HG03066 (cell line): ENCODE measurements at regions not wholly inside any gene's neighbourhood (a gene's known extent, or its start where the extent isn't known, plus 50 kb on each side); places are given as distances from the start of the nearest gene placed in this dataset.

Source experiments
- ATAC-seq: cut with Tn5 transposase; IDR thresholded peaks from one replicate; pipeline ENCODE4 v1.9.1; 2021; ENCODE audit warnings: low read depth; ENCODE audit not compliant: unreplicated experiment

DNA sequence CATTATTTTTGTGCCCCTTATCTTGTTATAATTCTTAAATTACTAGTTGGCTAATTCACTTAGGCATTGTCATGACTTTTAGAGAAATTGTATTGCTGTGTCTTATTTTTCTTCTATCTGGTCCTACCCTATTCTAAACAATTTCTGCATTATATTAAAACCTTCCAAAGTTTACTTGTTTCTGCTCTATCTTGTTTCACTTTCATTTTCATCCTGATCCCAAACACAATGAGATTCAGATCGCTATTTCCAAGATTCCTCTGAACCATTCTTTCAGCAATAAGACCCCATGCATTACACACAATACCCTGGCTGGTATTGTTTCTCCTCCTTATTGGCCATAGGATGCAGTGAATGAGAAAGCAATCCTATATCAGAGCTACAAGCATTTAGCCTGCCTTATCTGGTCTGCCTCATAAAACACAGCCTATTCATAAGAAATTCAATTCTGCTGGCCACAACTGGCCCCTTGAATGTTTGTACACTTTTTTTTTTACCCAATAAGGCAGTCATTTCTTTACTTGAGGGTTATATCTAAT, 69.9 kb upstream of the POU3F2 start:
- ATAC-seq = no peak

DNA sequence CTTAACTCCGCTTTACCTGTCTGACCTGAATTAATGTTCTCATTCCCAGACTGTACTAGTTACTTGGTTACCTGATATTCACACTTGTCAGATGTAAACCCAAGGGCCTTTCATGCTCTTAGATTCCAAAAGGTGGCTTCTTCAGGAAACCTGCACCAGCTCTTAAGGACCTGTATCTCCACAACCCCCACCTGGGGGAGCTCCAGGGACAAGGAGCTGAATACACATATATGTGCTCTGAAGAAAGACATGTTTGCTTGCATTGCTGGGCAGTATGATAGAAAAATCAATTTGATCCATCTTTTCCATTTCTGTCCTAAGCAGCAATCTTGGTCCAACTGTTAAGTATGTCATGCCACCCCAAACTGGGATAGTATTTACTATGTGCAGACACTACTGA, 64.8 kb upstream of the POU3F2 start:
- no peak for ATAC-seq

DNA sequence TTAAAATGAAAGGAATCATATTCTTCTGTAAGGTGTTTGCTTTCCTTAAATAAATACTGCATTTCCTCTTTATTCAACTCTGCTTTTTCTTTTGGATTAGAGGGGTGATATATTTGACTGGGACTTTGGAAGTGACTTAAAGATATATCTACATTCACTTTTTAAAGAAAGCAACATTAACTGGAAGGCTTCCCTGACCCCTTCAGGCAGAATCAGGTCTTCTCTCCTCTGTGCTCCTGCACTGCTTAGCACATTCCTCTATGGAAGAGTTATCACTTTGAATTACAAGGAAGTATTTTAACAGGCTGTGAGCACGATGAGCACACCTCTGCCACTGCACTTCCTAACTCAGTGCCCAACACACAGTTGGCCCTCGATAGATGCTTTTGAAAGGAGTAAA, 59.2 kb upstream of the POU3F2 start:
- no peak for ATAC-seq

DNA sequence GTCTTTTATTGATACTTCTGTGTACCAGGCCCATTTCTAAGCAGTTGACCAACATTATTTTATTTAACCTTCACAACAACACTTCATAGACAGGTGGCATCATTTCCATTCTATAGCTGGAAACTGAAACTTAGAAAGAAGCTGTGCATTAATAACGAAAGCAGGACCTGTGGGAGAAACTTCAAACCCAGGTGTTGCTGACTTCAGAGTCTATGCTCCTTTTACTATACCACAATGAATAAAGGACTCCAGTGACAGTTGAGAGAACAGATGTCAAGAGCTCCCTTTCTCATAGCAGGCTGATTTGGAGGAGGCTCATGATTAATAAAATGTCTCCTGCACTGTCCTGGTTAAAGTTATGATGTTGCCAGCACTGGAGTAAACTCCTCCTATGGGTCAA, 56.6 kb upstream of the POU3F2 start:
- ATAC-seq = peak; percentile 99

GRCh38 chr6:98779618-98780017, 54.8 kb upstream of the POU3F2 start:
- ATAC-seq = no peak

- no peak for ATAC-seq
These were observed 51.6 kb upstream of the POU3F2 start for GRCh38 chr6:98782772-98783171.

DNA sequence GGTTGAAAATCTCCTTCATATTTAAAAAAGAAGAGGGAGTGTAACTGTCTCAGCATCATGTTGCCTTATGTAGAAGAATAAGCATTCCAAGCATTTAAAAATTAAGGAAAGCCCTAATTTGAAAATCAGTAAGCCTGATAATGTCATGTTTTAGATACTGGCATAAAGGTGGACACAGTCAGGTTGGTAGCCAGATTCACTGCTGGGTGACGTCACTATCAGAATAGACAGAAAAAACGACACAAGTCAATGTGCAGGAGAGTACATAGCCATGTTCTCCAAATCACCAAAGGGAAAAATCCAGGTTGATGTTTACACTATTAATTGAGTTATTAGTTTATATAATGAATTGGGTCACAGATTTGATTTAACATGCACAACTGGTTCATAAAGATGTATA, 50.8 kb upstream of the POU3F2 start:
- ATAC-seq = no peak
